Natural killer cell (primary cell): ENCODE measurements at regions not wholly inside any gene's neighbourhood (a gene's known extent, or its start where the extent isn't known, plus 50 kb on each side); places are given as distances from the start of the nearest gene placed in this dataset.

Experiments used
- ATAC-seq, 3 donors: fragments of 150-1000 bp in 2 of 3; fragments of 200-7000 bp in 1 of 3; cut with Tn5 transposase; 1 replicate in 1 of 3; 2 replicates in 2 of 3; pipeline ENCODE4 v1.10.0; 2021; ENCODE audit warnings: mild to moderate bottlenecking in 2 of 3, moderate library complexity in 2 of 3
- DNase-seq, 2 donors: peaks; one replicate each; pipeline versions ENCODE4 v3.0.0 to v3.0.0-alpha.2; 2013 to 2021; ENCODE audit warnings: mixed read lengths in 1 of 2
- H3K27ac ChIP-seq: one replicate; pipeline ENCODE4 v1.5.1; 2013; ENCODE audit warnings: mild to moderate bottlenecking, low read length
- H3K27me3 ChIP-seq: one replicate; pipeline ENCODE4 v1.6.1; 2013; ENCODE audit warnings: low read length; ENCODE audit not compliant: control insufficient read depth, insufficient read depth
- H3K36me3 ChIP-seq: one replicate; pipeline ENCODE4 v1.6.1; 2013; ENCODE audit warnings: low read length; ENCODE audit not compliant: control insufficient read depth, insufficient read depth
- H3K4me1 ChIP-seq: one replicate; pipeline ENCODE4 v1.6.1; 2013; ENCODE audit warnings: low read length; ENCODE audit not compliant: control insufficient read depth, insufficient read depth
- H3K4me3 ChIP-seq: one replicate; pipeline ENCODE4 v1.5.1; 2013; ENCODE audit warnings: low read length
- H3K9me3 ChIP-seq: one replicate; pipeline ENCODE4 v1.6.1; 2013; ENCODE audit warnings: low read length; ENCODE audit not compliant: control insufficient read depth, insufficient read depth
- H3K27ac Mint-ChIP-seq, 2 donors: one replicate each; pipeline ENCODE4 v1.8.0; 2022; ENCODE audit warnings: mild to moderate bottlenecking in 2 of 2, mixed read lengths in 2 of 2, moderate library complexity in 1 of 2
- H3K27me3 Mint-ChIP-seq, 2 donors: one replicate each; pipeline ENCODE4 v1.8.0; 2022; ENCODE audit warnings: low read depth in 2 of 2, mixed read lengths in 2 of 2
- H3K36me3 Mint-ChIP-seq: one replicate; pipeline ENCODE4 v1.8.0; 2022; ENCODE audit warnings: mixed read lengths
- H3K4me1 Mint-ChIP-seq, 2 donors: one replicate each; pipeline ENCODE4 v1.8.0; 2022; ENCODE audit warnings: mixed read lengths in 2 of 2
- H3K4me3 Mint-ChIP-seq: one replicate; pipeline ENCODE4 v1.8.0; 2022; ENCODE audit warnings: mild to moderate bottlenecking, moderate library complexity, mixed read lengths
- H3K9me3 Mint-ChIP-seq, 2 donors: one replicate each; pipeline ENCODE4 v1.8.0; 2022; ENCODE audit warnings: mixed read lengths in 2 of 2
- WGBS: methylation state at CpG from one replicate; pipeline ENCODE4 v1.1.7; 2013; ENCODE audit warnings: missing lambda C conversion rate; ENCODE audit not compliant: insufficient coverage; 5-methylcytosine and 5-hydroxymethylcytosine counted together
- intact Hi-C: fragments of 100-400 bp; cut with micrococcal nuclease; formaldehyde crosslinking; loops from one replicate; pipeline ENCODE4 v1.14.2; 2022
- TF ChIP-seq, protein P1 (sequence below): fragments of 200-600 bp; IDR thresholded peaks from one replicate; pipeline ENCODE4 v1.8.0; 2022; ENCODE audit warnings: antibody characterized with exemption

DNA sequence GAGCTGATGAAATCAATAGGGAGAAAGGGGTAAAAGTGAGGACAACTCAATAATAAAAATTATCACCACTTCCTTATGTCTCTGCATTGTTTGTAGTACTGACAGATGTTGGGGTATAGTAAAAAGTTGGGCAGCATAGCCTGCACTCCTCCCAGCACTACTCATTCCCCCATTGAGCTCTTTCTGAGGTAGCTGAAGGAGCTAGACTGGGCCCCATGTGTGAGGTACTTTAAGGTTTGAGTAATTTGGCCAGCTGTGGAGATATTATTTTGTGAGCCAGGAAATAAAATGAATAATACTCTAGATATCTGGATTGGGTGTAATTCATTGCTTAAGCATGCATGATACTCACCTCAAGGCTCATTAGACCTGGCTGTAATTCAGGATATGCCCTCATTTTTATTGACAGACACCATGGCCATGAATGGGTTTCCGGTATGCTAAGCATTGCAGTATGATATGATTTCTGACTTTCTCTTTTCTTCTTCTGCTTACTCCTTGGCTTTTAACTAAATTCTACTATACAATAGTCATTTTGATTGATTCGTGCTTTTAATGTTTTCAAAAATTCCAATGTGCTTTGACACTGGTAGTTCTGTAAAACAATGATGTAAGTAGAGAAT, 283.9 kb upstream of the RIMS1 start:
- Mint-ChIP-seq H3K36me3 (no peaks in the 10 kb centered on the region), H3K27me3 (no peaks in the 10 kb centered on the region)
- TF ChIP-seq, protein P1, sequence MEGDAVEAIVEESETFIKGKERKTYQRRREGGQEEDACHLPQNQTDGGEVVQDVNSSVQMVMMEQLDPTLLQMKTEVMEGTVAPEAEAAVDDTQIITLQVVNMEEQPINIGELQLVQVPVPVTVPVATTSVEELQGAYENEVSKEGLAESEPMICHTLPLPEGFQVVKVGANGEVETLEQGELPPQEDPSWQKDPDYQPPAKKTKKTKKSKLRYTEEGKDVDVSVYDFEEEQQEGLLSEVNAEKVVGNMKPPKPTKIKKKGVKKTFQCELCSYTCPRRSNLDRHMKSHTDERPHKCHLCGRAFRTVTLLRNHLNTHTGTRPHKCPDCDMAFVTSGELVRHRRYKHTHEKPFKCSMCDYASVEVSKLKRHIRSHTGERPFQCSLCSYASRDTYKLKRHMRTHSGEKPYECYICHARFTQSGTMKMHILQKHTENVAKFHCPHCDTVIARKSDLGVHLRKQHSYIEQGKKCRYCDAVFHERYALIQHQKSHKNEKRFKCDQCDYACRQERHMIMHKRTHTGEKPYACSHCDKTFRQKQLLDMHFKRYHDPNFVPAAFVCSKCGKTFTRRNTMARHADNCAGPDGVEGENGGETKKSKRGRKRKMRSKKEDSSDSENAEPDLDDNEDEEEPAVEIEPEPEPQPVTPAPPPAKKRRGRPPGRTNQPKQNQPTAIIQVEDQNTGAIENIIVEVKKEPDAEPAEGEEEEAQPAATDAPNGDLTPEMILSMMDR = no peak

DNA sequence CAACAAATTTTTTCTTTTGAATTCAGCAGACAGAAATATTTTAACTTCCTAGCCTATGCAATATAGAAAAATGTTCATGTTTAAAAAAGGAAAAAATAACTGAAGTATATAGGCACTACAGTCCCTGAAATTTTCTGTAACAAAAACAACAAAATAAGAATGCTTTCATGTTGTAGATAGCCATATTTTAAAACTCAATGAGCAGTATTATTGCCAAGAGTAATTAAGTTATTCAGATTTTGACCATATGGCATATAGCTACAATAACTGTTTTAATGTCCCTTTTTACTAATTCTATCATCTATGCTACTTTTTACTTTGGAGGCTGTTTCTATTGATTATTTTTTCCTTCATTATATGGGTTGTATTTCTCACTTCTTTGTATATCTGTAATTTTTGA, 283.3 kb upstream of the RIMS1 start:
- H3K27me3 Mint-ChIP-seq = no peaks in the 10 kb centered on the region
- TF ChIP-seq, protein P1 = no peak
- no peaks in the 10 kb centered on the region for H3K4me1 Mint-ChIP-seq
- no peak overlapping the region for H3K4me3 Mint-ChIP-seq
- no peaks in the 10 kb centered on the region for H3K4me1 ChIP-seq
- intact Hi-C loops = no loop called here
- peaks cover 5 to 10% of the 10 kb centered on the region in 2 donors for H3K9me3 Mint-ChIP-seq
- H3K36me3 Mint-ChIP-seq = no peaks in the 10 kb centered on the region
- no peaks in the 10 kb centered on the region for H3K27me3 ChIP-seq
- no peaks in the 10 kb centered on the region for H3K36me3 ChIP-seq
- ATAC-seq = no peak
- H3K27ac ChIP-seq = no peak overlapping the region
- H3K9me3 ChIP-seq = no peaks in the 10 kb centered on the region
- no peak overlapping the region for H3K4me3 ChIP-seq
- DNase-seq = no peak
- no peak overlapping the region for H3K27ac Mint-ChIP-seq

More for the DNA sequence above, 283.9 kb upstream of the RIMS1 start:
- Mint-ChIP-seq H3K9me3 (peaks cover 5 to 12% of the 10 kb centered on the region in 2 donors), H3K27ac (no peak overlapping the region), H3K4me1 (no peaks in the 10 kb centered on the region), H3K4me3 (no peak overlapping the region)
- H3K4me3 ChIP-seq = no peak overlapping the region
- H3K9me3 ChIP-seq = no peaks in the 10 kb centered on the region
- ATAC-seq (no peak), DNase-seq (no peak)
- intact Hi-C loops = no loop called here
- no peaks in the 10 kb centered on the region for H3K36me3 ChIP-seq
- no peak overlapping the region for H3K27ac ChIP-seq
- H3K4me1 ChIP-seq = no peaks in the 10 kb centered on the region
- WGBS = 100% methylated on average over 1 of the region's 2 CpGs
- no peaks in the 10 kb centered on the region for H3K27me3 ChIP-seq

DNA sequence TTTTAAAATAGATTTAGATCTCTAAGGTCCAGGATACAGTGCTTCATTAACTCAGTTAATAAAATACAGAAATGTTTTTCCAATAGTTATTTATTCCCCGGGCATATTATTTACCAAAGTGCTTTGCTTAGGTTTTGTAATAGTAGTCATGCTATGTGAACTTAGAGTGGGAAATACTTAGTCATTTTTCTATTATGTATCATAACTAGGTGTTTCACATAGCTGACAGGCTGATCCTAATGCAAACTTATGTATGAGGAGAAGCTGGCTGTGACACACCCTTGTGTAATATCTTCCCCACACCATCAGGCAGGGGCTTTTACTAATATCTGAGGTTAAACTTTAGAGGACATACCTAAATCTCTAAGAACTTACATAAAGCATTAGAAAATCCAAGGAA, 277.7 kb upstream of the RIMS1 start:
- peaks cover 5 to 7% of the 10 kb centered on the region in 2 donors for H3K9me3 Mint-ChIP-seq
- TF ChIP-seq, protein P1 = no peak
- ATAC-seq = no peak
- intact Hi-C loops = no loop called here
- no peak overlapping the region for H3K4me3 Mint-ChIP-seq
- no peaks in the 10 kb centered on the region for H3K27me3 ChIP-seq
- no peak overlapping the region for H3K27ac Mint-ChIP-seq
- no peaks in the 10 kb centered on the region for H3K4me1 ChIP-seq
- H3K36me3 ChIP-seq = no peaks in the 10 kb centered on the region
- WGBS = no CpG with 5 or more reads among the region's 1 CpG
- no peak overlapping the region for H3K27ac ChIP-seq
- no peaks in the 10 kb centered on the region for H3K36me3 Mint-ChIP-seq
- H3K4me3 ChIP-seq = no peak overlapping the region
- no peaks in the 10 kb centered on the region for H3K4me1 Mint-ChIP-seq
- DNase-seq = no peak
- H3K27me3 Mint-ChIP-seq = no peaks in the 10 kb centered on the region
- H3K9me3 ChIP-seq = no peaks in the 10 kb centered on the region

DNA sequence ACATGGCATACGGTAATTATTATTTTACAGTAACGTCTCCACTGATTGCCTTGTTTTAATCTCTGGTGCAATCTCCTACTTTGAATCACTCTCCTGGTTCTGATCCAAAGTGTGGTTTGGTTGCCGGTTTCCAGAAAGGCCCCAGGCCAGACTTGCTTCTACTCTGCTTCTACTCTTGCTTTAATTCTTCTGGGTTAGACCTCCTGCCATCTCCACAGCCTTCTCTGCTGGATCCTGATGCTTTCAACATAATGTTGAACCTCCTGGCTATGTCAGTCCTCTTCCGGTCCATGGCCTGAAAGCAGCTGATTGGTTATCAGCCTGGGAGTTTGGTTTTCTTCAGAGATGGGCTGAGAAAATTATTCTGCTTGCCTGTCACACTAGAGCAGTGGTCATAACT, 266.5 kb upstream of the RIMS1 start:
- Mint-ChIP-seq H3K27ac (no peak overlapping the region), H3K9me3 (peaks cover 3 to 7% of the 10 kb centered on the region in 2 donors), H3K36me3 (no peaks in the 10 kb centered on the region), H3K4me3 (no peak overlapping the region), H3K27me3 (no peaks in the 10 kb centered on the region), H3K4me1 (no peaks in the 10 kb centered on the region)
- Histone ChIP-seq H3K27me3 (no peaks in the 10 kb centered on the region), H3K27ac (no peak overlapping the region), H3K4me1 (no peaks in the 10 kb centered on the region), H3K36me3 (no peaks in the 10 kb centered on the region), H3K4me3 (no peak overlapping the region), H3K9me3 (no peaks in the 10 kb centered on the region)
- DNase-seq = no peak
- TF ChIP-seq, protein P1 = no peak
- ATAC-seq = no peak
- intact Hi-C loops = no loop called here
- 91% methylated on average over 4 of the region's 4 CpGs for WGBS
